Activated naive CD4-positive, alpha-beta T cell treated with anti-CD3 and anti-CD28 coated beads for 36 hours (primary cell): ENCODE measurements at regions not wholly inside any gene's neighbourhood (a gene's known extent, or its start where the extent isn't known, plus 50 kb on each side); places are given as distances from the start of the nearest gene placed in this dataset.

Source experiments
- CTCF ChIA-PET: fragments of 350-600 bp; sonication (Branson Sonifier 250); formaldehyde crosslinking; loops from one replicate; lab custom pipeline; 2021; ENCODE audit warnings: antibody characterized with exemption; lab: Charles Lee
- DNase-seq: peaks from one replicate; pipeline ENCODE4 v3.0.0-alpha.2; 2020
- H3K27ac Mint-ChIP-seq: one replicate; pipeline ENCODE4 v1.8.0; 2021; ENCODE audit warnings: mild to moderate bottlenecking, mixed read lengths
- H3K27me3 Mint-ChIP-seq: one replicate; pipeline ENCODE4 v1.8.0; 2021; ENCODE audit warnings: low read depth, mixed read lengths
- H3K36me3 Mint-ChIP-seq: one replicate; pipeline ENCODE4 v1.8.0; 2021; ENCODE audit warnings: low read depth, mixed read lengths
- H3K4me1 Mint-ChIP-seq: one replicate; pipeline ENCODE4 v1.8.0; 2021; ENCODE audit warnings: low read depth, mixed read lengths
- H3K4me3 Mint-ChIP-seq: one replicate; pipeline ENCODE4 v1.8.0; 2021; ENCODE audit warnings: mild to moderate bottlenecking, moderate library complexity, mixed read lengths
- H3K9me3 Mint-ChIP-seq: one replicate; pipeline ENCODE4 v1.8.0; 2021; ENCODE audit warnings: mixed read lengths
- intact Hi-C: fragments of 100-400 bp; cut with micrococcal nuclease; formaldehyde crosslinking; loops from one replicate; pipeline ENCODE4 v1.15.1; 2023

GRCh38 chr14:44341116-44341515 is 166.0 kb downstream of the FSCB start:
- H3K4me1 Mint-ChIP-seq = no peaks in the 10 kb centered on the region
- H3K4me3 Mint-ChIP-seq = no peak overlapping the region
- no peaks in the 10 kb centered on the region for H3K27me3 Mint-ChIP-seq
- intact Hi-C loops = no loop called here
- CTCF ChIA-PET = no interaction called here
- H3K36me3 Mint-ChIP-seq = no peaks in the 10 kb centered on the region
- peaks cover 2% of the 10 kb centered on the region for H3K9me3 Mint-ChIP-seq
- DNase-seq = no peak
- no peak overlapping the region for H3K27ac Mint-ChIP-seq

- Mint-ChIP-seq H3K4me1 (no peaks in the 10 kb centered on the region), H3K4me3 (no peak overlapping the region), H3K27me3 (no peaks in the 10 kb centered on the region), H3K27ac (no peak overlapping the region), H3K36me3 (no peaks in the 10 kb centered on the region), H3K9me3 (peaks cover 2% of the 10 kb centered on the region)
- CTCF ChIA-PET = no interaction called here
- intact Hi-C loops = no loop called here
- DNase-seq = no peak
Measured at GRCh38 chr14:44339862-44340261, 167.2 kb downstream of the FSCB start.

- no peak overlapping the region for H3K27ac Mint-ChIP-seq
- no peak overlapping the region for H3K4me3 Mint-ChIP-seq
- H3K4me1 Mint-ChIP-seq = no peaks in the 10 kb centered on the region
- no peaks in the 10 kb centered on the region for H3K27me3 Mint-ChIP-seq
- CTCF ChIA-PET = no interaction called here
- no peak for DNase-seq
- intact Hi-C loops = no loop called here
- peaks cover 2% of the 10 kb centered on the region for H3K9me3 Mint-ChIP-seq
- H3K36me3 Mint-ChIP-seq = no peaks in the 10 kb centered on the region
Measured at GRCh38 chr14:44339231-44339630, 167.9 kb downstream of the FSCB start.

- no peak overlapping the region for H3K4me3 Mint-ChIP-seq
- CTCF ChIA-PET = no interaction called here
- H3K36me3 Mint-ChIP-seq = no peaks in the 10 kb centered on the region
- peaks cover 7% of the 10 kb centered on the region for H3K9me3 Mint-ChIP-seq
- DNase-seq = no peak
- H3K4me1 Mint-ChIP-seq = no peaks in the 10 kb centered on the region
- H3K27me3 Mint-ChIP-seq = no peaks in the 10 kb centered on the region
- H3K27ac Mint-ChIP-seq = no peak overlapping the region
- intact Hi-C loops = no loop called here
Measured at GRCh38 chr14:44317441-44317746, 189.7 kb downstream of the FSCB start.

GRCh38 chr14:44316647-44317440 is 190.2 kb downstream of the FSCB start:
- peak; percentile 24 for DNase-seq
- H3K27me3 Mint-ChIP-seq = no peaks in the 10 kb centered on the region
- peaks cover 6% of the 10 kb centered on the region for H3K9me3 Mint-ChIP-seq
- CTCF ChIA-PET = no interaction called here
- intact Hi-C loops = no loop called here
- no peaks in the 10 kb centered on the region for H3K4me1 Mint-ChIP-seq
- H3K36me3 Mint-ChIP-seq = no peaks in the 10 kb centered on the region
- H3K27ac Mint-ChIP-seq = no peak overlapping the region
- H3K4me3 Mint-ChIP-seq = no peak overlapping the region

- CTCF ChIA-PET = no interaction called here
- Mint-ChIP-seq H3K4me3 (no peak overlapping the region), H3K27me3 (no peaks in the 10 kb centered on the region), H3K4me1 (no peaks in the 10 kb centered on the region), H3K36me3 (no peaks in the 10 kb centered on the region), H3K27ac (no peak overlapping the region), H3K9me3 (peaks cover 5% of the 10 kb centered on the region)
- intact Hi-C loops = no loop called here
- no peak for DNase-seq
Measured at GRCh38 chr14:44309331-44309730, 197.8 kb downstream of the FSCB start.

GRCh38 chr14:44300916-44301315 is 206.2 kb downstream of the FSCB start:
- H3K27me3 Mint-ChIP-seq = no peaks in the 10 kb centered on the region
- intact Hi-C loops = no loop called here

GRCh38 chr14:44297437-44297836 is 209.6 kb downstream of the FSCB start:
- H3K27me3 Mint-ChIP-seq = no peaks in the 10 kb centered on the region
- H3K27ac Mint-ChIP-seq = no peak overlapping the region
- H3K36me3 Mint-ChIP-seq = no peaks in the 10 kb centered on the region
- H3K4me3 Mint-ChIP-seq = no peak overlapping the region
- no peak for DNase-seq
- intact Hi-C loops = no loop called here
- CTCF ChIA-PET = no interaction called here
- no peaks in the 10 kb centered on the region for H3K4me1 Mint-ChIP-seq
- H3K9me3 Mint-ChIP-seq = peaks cover 14% of the 10 kb centered on the region

More at GRCh38 chr14:44300916-44301315, 206.2 kb downstream of the FSCB start:
- Mint-ChIP-seq H3K36me3 (no peaks in the 10 kb centered on the region), H3K4me3 (no peak overlapping the region), H3K9me3 (peaks cover 8% of the 10 kb centered on the region), H3K27ac (no peak overlapping the region), H3K4me1 (no peaks in the 10 kb centered on the region)
- CTCF ChIA-PET = no interaction called here
- DNase-seq = no peak

- peaks cover 8% of the 10 kb centered on the region for H3K9me3 Mint-ChIP-seq
- H3K36me3 Mint-ChIP-seq = no peaks in the 10 kb centered on the region
- no peak overlapping the region for H3K27ac Mint-ChIP-seq
- H3K4me1 Mint-ChIP-seq = no peaks in the 10 kb centered on the region
- no peak overlapping the region for H3K4me3 Mint-ChIP-seq
- CTCF ChIA-PET = no interaction called here
- no peak for DNase-seq
- H3K27me3 Mint-ChIP-seq = no peaks in the 10 kb centered on the region
- intact Hi-C loops = no loop called here
Measured at GRCh38 chr14:44291366-44291915, 215.6 kb downstream of the FSCB start.

GRCh38 chr14:44287858-44288257 is 219.2 kb downstream of the FSCB start:
- Mint-ChIP-seq H3K4me3 (no peak overlapping the region), H3K36me3 (no peaks in the 10 kb centered on the region), H3K4me1 (no peaks in the 10 kb centered on the region), H3K9me3 (no peaks in the 10 kb centered on the region), H3K27ac (no peak overlapping the region), H3K27me3 (no peaks in the 10 kb centered on the region)
- CTCF ChIA-PET = no interaction called here
- DNase-seq = no peak
- intact Hi-C loops = no loop called here

GRCh38 chr14:44286201-44286600 is 220.9 kb downstream of the FSCB start:
- Mint-ChIP-seq H3K36me3 (no peaks in the 10 kb centered on the region), H3K27ac (no peak overlapping the region), H3K27me3 (no peaks in the 10 kb centered on the region), H3K4me3 (no peak overlapping the region), H3K9me3 (no peaks in the 10 kb centered on the region), H3K4me1 (no peaks in the 10 kb centered on the region)
- DNase-seq = no peak
- intact Hi-C loops = no loop called here
- CTCF ChIA-PET = no interaction called here

- no peak overlapping the region for H3K27ac Mint-ChIP-seq
- no peaks in the 10 kb centered on the region for H3K9me3 Mint-ChIP-seq
- CTCF ChIA-PET = no interaction called here
- no peaks in the 10 kb centered on the region for H3K4me1 Mint-ChIP-seq
- no peak overlapping the region for H3K4me3 Mint-ChIP-seq
- no peaks in the 10 kb centered on the region for H3K27me3 Mint-ChIP-seq
- intact Hi-C loops = no loop called here
- H3K36me3 Mint-ChIP-seq = no peaks in the 10 kb centered on the region
- DNase-seq = no peak
Measured at GRCh38 chr14:44283836-44284235, 223.2 kb downstream of the FSCB start.

- Mint-ChIP-seq H3K27me3 (no peaks in the 10 kb centered on the region), H3K4me1 (no peaks in the 10 kb centered on the region), H3K4me3 (no peak overlapping the region), H3K9me3 (no peaks in the 10 kb centered on the region), H3K27ac (no peak overlapping the region), H3K36me3 (no peaks in the 10 kb centered on the region)
- no peak for DNase-seq
- CTCF ChIA-PET = no interaction called here
- intact Hi-C loops = no loop called here
Measured at GRCh38 chr14:44279357-44279756, 227.7 kb downstream of the FSCB start.
